ENCODE measurements at regions not wholly inside any gene's neighbourhood (a gene's known extent, or its start where the extent isn't known, plus 50 kb on each side); places are given as distances from the start of the nearest gene placed in this dataset.

DNA sequence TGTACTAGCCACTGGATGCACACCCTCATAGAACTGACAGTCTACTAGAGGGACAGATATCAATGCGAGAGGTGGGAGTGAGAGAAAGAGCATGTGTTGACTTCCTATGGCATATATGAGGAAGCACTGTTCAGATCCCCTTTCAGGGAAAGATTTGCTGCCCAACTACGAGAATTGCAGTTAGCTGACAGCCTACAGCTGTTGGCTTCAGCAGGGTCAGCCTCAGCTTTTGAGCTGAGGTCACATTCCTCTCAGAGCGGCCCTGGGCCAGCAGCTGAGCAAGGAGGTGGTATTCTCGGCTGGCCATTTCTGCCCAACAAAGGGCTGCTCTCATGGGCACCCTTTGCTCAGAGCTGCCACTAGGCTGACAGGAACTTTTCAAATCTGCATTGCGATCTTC lies 580.2 kb downstream of the MID1IP1 start:
- intact Hi-C loops (cut with micrococcal nuclease), result no loop called here
- Histone ChIP-seq H4K20me1 (ENCODE audit: insufficient read depth, low read length) (no peaks in the 10 kb centered on the region), H2BK5ac (ENCODE audit: low read depth, low read length, poor library complexity, severe bottlenecking) (no peak overlapping the region), H4K5ac (ENCODE audit: low read depth, low read length) (no peak overlapping the region), H2BK120ac (ENCODE audit: low read depth, low read length) (no peak overlapping the region), H3K4me3 (ENCODE audit: insufficient read depth, low read depth, low read length) (no peak overlapping the region), H3K23ac (ENCODE audit: low read depth, low read length) (no peak overlapping the region), H2BK20ac (ENCODE audit: low read depth, low read length) (no peak overlapping the region), H3K9me3 (ENCODE audit: control insufficient read depth, insufficient read depth, low read length) (peaks cover 2% of the 10 kb centered on the region; the same call in 1 of the 2 replicates), H3K56ac (ENCODE audit: extremely low read depth, insufficient read depth, low read length) (no peak overlapping the region), H3K27me3 (ENCODE audit: control insufficient read depth, insufficient read depth, low read length) (peaks cover 18% of the 10 kb centered on the region), H2AK9ac (replicated peaks; ENCODE audit: low read depth, low read length, poor library complexity) (no peak overlapping the region), H2BK15ac (ENCODE audit: low read depth, low read length) (no peak overlapping the region), H3K79me1 (ENCODE audit: low read depth in 1 of 2, low read length in 2 of 2) (no peaks in the 10 kb centered on the region), H4K8ac (ENCODE audit: low read depth in 2 of 2, low read length in 2 of 2) (no peak overlapping the region), H2AK5ac (ENCODE audit: low read depth, low read length) (no peak overlapping the region), H3K36me3 (ENCODE audit: control insufficient read depth, insufficient read depth, low read length) (no peaks in the 10 kb centered on the region), H3K14ac (replicated peaks; ENCODE audit: low read depth, low read length) (no peak overlapping the region), H3K9me1 (ENCODE audit: insufficient read depth, low read length) (no peaks in the 10 kb centered on the region), H4K91ac (ENCODE audit: insufficient read depth, low read depth, low read length) (no peak overlapping the region), H2AFZ (replicated peaks; ENCODE audit: low read length, poor library complexity) (no peak overlapping the region), H3K4me1 (ENCODE audit: control insufficient read depth, insufficient read depth, low read length) (no peaks in the 10 kb centered on the region), H3K4ac (ENCODE audit: low read depth, low read length) (no peak overlapping the region), H3K27ac (ENCODE audit: insufficient read depth, low read length) (no peak overlapping the region), H3K9ac (ENCODE audit: low read depth, low read length) (no peak overlapping the region), H3K18ac (ENCODE audit: low read depth, low read length) (no peak overlapping the region), H3K4me2 (ENCODE audit: low read depth, low read length) (no peak overlapping the region)
- dilution Hi-C loops (cut with HindIII; ENCODE audit: low sequenced_read_pairs, unreplicated experiment), result no loop called here
- ChIA-PET CTCF (no interaction called here), POLR2A (ENCODE audit: unreplicated experiment) (no interaction called here)
- DNase-seq (no peak), ATAC-seq (ENCODE audit: low read depth) (no peak)
- no peak for TF ChIP-seq MAZ (IDR thresholded peaks at IDR 0.05; ENCODE audit: borderline replicate concordance, low read depth, low read length)
- TF ChIP-seq MXI1 (IDR thresholded peaks at IDR 0.05; ENCODE audit: borderline replicate concordance, low read depth, low read length), result no peak
- TF ChIP-seq MAFK (IDR thresholded peaks at IDR 0.05; ENCODE audit: low read depth, low read length), result no peak
- no peak for TF ChIP-seq FOS (IDR thresholded peaks at IDR 0.05; ENCODE audit: low read depth, low read length)
- TF ChIP-seq POLR2A (IDR thresholded peaks at IDR 0.05; ENCODE audit: low read depth, low read length), result no peak
- TF ChIP-seq NFE2L2 (IDR thresholded peaks at IDR 0.05; ENCODE audit: low read depth, low read length), result no peak
- TF ChIP-seq RCOR1 (IDR thresholded peaks at IDR 0.05; ENCODE audit: insufficient replicate concordance, low read length), result no peak
- TF ChIP-seq RAD21 (IDR thresholded peaks at IDR 0.05; ENCODE audit: low read length), result no peak
- in situ Hi-C loops (cut with MboI; ENCODE audit: low sequenced_read_pairs), result no loop called here
- WGBS, 2 experiments (ENCODE audit: extremely low coverage in 2 of 2, insufficient read length in 1 of 2), result 0% methylated on average over 1 of the region's 5 CpGs; no CpG with 5 or more reads in 1 of the 2 experiments
- no TSS peak for BruUV-seq (replicated peaks)

Data from IMR-90 (cell line).